Panc1 (cell line): ENCODE measurements at regions not wholly inside any gene's neighbourhood (a gene's known extent, or its start where the extent isn't known, plus 50 kb on each side); places are given as distances from the start of the nearest gene placed in this dataset.

Source experiments
- POLR2AphosphoS5 ChIP-seq: IDR thresholded peaks from 2 replicates; pipeline ENCODE4 v1.6.1; 2012; ENCODE audit warnings: mild to moderate bottlenecking, low read depth, low read length, moderate library complexity
- SIN3A ChIP-seq: IDR thresholded peaks from 2 replicates; pipeline ENCODE4 v1.6.1; 2012; ENCODE audit warnings: low read depth, mild to moderate bottlenecking, low read length, moderate library complexity, borderline replicate concordance; ENCODE audit not compliant: insufficient read depth
- TF ChIP-seq, protein P1 (sequence below): fragments of 450-650 bp; IDR thresholded peaks from 2 replicates; pipeline ENCODE4 v1.5.1; 2017; ENCODE audit warnings: mild to moderate bottlenecking

DNA sequence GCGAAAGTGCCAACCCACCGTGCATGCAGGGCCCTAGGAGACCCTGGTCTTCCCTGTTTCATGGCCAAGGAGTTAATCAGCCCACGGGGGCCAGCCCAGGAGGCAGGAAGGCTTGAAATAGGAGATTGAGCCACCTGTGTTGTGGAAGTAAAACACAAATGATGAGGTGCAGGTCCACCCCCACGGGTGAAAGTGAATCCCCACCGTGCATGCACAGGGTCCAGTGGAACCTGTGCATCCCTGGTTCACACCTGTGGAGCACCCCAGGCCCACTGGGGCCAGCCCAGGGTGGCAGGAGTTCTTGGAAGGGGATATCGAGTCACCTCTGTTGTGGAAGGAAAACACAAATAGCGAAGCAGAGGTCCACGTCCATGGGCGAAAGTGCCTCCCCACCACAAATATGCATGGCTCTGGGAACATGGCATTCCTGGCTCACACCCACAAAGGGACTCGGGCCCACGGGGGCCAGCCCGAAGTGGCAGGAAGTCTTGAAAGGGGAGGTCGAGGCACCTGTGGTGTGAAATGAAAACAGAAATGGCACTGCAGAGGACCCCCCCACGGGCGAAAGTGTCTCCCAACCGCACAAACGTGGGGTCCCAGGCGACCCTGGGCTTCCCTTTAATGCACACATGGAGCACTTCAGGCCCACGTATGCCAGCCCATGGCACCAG is 381.5 kb downstream of the ALG10 start:
- TF ChIP-seq POLR2AphosphoS5 (no peak), SIN3A (no peak)
- TF ChIP-seq, protein P1, sequence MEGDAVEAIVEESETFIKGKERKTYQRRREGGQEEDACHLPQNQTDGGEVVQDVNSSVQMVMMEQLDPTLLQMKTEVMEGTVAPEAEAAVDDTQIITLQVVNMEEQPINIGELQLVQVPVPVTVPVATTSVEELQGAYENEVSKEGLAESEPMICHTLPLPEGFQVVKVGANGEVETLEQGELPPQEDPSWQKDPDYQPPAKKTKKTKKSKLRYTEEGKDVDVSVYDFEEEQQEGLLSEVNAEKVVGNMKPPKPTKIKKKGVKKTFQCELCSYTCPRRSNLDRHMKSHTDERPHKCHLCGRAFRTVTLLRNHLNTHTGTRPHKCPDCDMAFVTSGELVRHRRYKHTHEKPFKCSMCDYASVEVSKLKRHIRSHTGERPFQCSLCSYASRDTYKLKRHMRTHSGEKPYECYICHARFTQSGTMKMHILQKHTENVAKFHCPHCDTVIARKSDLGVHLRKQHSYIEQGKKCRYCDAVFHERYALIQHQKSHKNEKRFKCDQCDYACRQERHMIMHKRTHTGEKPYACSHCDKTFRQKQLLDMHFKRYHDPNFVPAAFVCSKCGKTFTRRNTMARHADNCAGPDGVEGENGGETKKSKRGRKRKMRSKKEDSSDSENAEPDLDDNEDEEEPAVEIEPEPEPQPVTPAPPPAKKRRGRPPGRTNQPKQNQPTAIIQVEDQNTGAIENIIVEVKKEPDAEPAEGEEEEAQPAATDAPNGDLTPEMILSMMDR, result no peak
